ENCODE measurements at regions not wholly inside any gene's neighbourhood (a gene's known extent, or its start where the extent isn't known, plus 50 kb on each side); places are given as distances from the start of the nearest gene placed in this dataset.
A peak's percentile ranks its signal among the peaks of the same experiment; 100 is the strongest.

GRCh38 chr1:70895531-70895930, 152.1 kb downstream of the PTGER3 start:
- Histone ChIP-seq H3K4me3 (ENCODE audit: low read depth, low read length) (no peak overlapping the region), H3K36me3 (ENCODE audit: control insufficient read depth, insufficient read depth, low read length) (no peaks in the 10 kb centered on the region), H3K27me3 (ENCODE audit: control insufficient read depth, insufficient read depth, low read length) (no peaks in the 10 kb centered on the region)
- TF ChIP-seq CTCF (IDR thresholded peaks at IDR 0.05; ENCODE audit: insufficient read depth, low read length, poor library complexity, severe bottlenecking): no peak
- no peak for DNase-seq (ENCODE audit: low read depth)

GRCh38 chr1:70896224-70896623, 151.4 kb downstream of the PTGER3 start:
- H3K36me3 ChIP-seq (ENCODE audit: control insufficient read depth, insufficient read depth, low read length): no peaks in the 10 kb centered on the region
- no peaks in the 10 kb centered on the region for H3K27me3 ChIP-seq (ENCODE audit: control insufficient read depth, insufficient read depth, low read length)
- H3K4me3 ChIP-seq (ENCODE audit: low read depth, low read length): no peak overlapping the region
- peak; percentile 19 for TF ChIP-seq CTCF (IDR thresholded peaks at IDR 0.05; ENCODE audit: insufficient read depth, low read length, poor library complexity, severe bottlenecking)
- no peak for DNase-seq (ENCODE audit: low read depth)

DNA sequence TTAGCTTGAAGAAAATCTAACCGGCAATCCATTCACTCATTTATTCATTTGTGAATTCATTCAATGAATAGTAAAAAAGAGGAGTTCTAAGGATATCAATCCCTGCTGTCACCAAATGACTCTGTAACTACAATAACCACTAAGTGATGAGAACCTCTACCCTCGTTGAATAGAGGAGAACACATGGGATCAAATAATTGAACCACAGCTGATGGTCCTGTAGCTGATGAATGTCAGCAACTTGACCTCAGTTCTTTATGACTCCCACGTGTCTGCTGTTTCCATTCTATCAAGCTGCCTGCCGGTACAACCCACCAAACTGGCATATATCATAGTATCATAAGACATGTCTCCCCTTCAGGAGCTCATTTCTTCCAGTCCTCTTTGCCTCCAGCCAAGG, 150.3 kb downstream of the PTGER3 start:
- no peak for DNase-seq (ENCODE audit: low read depth)
- no peaks in the 10 kb centered on the region for H3K36me3 ChIP-seq (ENCODE audit: control insufficient read depth, insufficient read depth, low read length)
- no peak overlapping the region for H3K4me3 ChIP-seq (ENCODE audit: low read depth, low read length)
- no peak for TF ChIP-seq CTCF (IDR thresholded peaks at IDR 0.05; ENCODE audit: insufficient read depth, low read length, poor library complexity, severe bottlenecking)
- H3K27me3 ChIP-seq (ENCODE audit: control insufficient read depth, insufficient read depth, low read length): no peaks in the 10 kb centered on the region

DNA sequence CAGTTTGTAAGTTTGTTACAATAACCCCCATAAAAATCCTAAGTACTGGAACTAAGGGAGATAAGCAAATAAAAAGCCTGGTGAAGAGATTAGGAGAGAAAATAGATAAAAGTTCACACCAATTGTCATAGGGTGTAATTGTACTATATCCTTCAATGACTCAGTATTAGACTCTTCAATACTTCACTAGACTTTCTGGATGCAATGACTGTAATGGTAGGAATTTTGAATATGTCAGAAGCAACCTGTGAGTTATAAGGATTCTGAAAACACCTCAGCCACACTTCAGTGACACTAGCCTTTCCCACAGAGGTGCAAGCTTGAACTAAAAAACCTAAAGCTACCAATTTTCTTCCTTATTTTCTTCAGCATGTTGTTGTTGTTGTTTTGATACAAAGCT, 147.9 kb downstream of the PTGER3 start:
- Histone ChIP-seq H3K36me3 (ENCODE audit: control insufficient read depth, insufficient read depth, low read length) (no peaks in the 10 kb centered on the region), H3K27me3 (ENCODE audit: control insufficient read depth, insufficient read depth, low read length) (no peaks in the 10 kb centered on the region), H3K4me3 (ENCODE audit: low read depth, low read length) (no peak overlapping the region)
- TF ChIP-seq CTCF (IDR thresholded peaks at IDR 0.05; ENCODE audit: insufficient read depth, low read length, poor library complexity, severe bottlenecking): no peak
- DNase-seq (ENCODE audit: low read depth): no peak

- H3K27me3 ChIP-seq (ENCODE audit: control insufficient read depth, insufficient read depth, low read length): no peaks in the 10 kb centered on the region
- H3K4me3 ChIP-seq (ENCODE audit: low read depth, low read length): no peak overlapping the region
- no peak for TF ChIP-seq CTCF (IDR thresholded peaks at IDR 0.05; ENCODE audit: insufficient read depth, low read length, poor library complexity, severe bottlenecking)
- no peaks in the 10 kb centered on the region for H3K36me3 ChIP-seq (ENCODE audit: control insufficient read depth, insufficient read depth, low read length)
- no peak for DNase-seq (ENCODE audit: low read depth)
Measured at GRCh38 chr1:70902211-70902610, 145.4 kb downstream of the PTGER3 start.

DNA sequence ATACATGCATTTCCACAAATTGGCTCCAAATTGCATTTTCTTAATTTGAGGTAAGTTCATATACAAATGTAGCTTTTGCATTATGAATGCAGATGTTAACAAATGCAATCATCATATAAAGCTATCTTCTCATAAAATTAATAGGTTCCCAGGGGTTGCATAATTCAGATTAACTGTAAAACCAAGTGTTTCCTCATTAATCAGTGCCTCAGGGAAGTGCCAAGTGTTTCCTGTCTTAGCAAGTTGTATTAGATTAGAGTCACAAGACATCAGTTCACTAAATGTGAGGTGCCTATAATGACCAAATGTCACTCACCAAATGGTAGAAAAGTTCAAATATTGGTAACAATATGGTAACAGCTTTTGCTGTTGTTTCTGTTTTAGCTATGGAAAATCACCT, 140.8 kb downstream of the PTGER3 start:
- no peak overlapping the region for H3K4me3 ChIP-seq (ENCODE audit: low read depth, low read length)
- no peak for DNase-seq (ENCODE audit: low read depth)
- TF ChIP-seq CTCF (IDR thresholded peaks at IDR 0.05; ENCODE audit: insufficient read depth, low read length, poor library complexity, severe bottlenecking): no peak
- no peaks in the 10 kb centered on the region for H3K27me3 ChIP-seq (ENCODE audit: control insufficient read depth, insufficient read depth, low read length)
- H3K36me3 ChIP-seq (ENCODE audit: control insufficient read depth, insufficient read depth, low read length): no peaks in the 10 kb centered on the region

Data from kidney epithelial cell (primary cell).